ENCODE measurements at regions not wholly inside any gene's neighbourhood (a gene's known extent, or its start where the extent isn't known, plus 50 kb on each side); places are given as distances from the start of the nearest gene placed in this dataset.

DNA sequence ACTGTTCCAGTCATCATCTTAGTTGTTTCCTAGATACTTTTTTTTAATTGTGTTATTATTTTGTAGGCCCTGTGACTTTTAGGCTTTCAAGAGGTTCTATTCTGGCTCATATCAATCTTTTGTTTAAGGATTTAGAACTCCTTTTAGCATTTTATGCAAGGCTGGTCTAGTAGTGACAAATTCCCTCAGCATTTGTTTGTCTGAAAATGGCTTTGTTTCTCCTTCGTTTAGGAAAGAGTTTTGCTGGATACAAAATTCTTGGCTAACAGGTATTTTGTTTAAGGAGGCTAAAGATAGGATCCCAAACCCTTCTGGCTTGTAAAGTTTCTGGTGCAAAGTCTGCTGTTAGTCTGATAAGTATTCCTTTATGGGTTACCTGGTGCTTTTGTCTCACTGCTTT is 116.6 kb upstream of the SLC66A3 start:
- CTCF ChIA-PET, result no interaction called here
- DNase-seq (no peak), ATAC-seq (no peak)
- Mint-ChIP-seq H3K27ac (no peak overlapping the region), H3K9me3 (ENCODE audit: insufficient read depth) (no peaks in the 10 kb centered on the region), H3K36me3 (ENCODE audit: low read depth) (no peaks in the 10 kb centered on the region), H3K4me1 (ENCODE audit: low read depth) (no peaks in the 10 kb centered on the region), H3K4me3 (no peak overlapping the region), H3K27me3 (ENCODE audit: low read depth) (peaks cover 31% of the 10 kb centered on the region)
- POLR2A ChIA-PET, result no interaction called here

DNA sequence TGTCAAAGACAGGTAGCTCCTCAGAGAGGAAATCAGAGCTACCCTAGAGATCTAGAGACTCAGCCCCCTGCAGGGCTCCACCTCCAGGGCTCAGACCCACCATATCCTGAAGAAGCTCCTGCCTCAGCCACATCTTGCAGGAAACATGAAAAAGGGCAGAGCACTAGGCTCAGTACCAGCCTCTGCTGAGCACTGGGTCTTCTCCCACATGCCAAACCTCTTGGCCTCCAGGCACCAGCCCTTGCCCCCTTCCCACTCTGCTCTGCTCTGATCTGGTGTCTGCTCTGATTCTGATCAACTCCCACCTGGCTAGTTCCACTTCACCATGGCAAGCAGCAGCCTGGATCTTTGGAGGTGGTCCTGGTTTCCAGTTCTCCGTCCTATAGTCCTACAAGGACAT is 114.3 kb upstream of the SLC66A3 start:
- POLR2A ChIA-PET, result no interaction called here
- peaks cover 31% of the 10 kb centered on the region for H3K27me3 Mint-ChIP-seq (ENCODE audit: low read depth)
- H3K4me1 Mint-ChIP-seq (ENCODE audit: low read depth), result no peaks in the 10 kb centered on the region
- no peaks in the 10 kb centered on the region for H3K36me3 Mint-ChIP-seq (ENCODE audit: low read depth)
- ATAC-seq (no peak), DNase-seq (no peak)
- CTCF ChIA-PET, result no interaction called here
- H3K9me3 Mint-ChIP-seq (ENCODE audit: insufficient read depth), result no peaks in the 10 kb centered on the region
- no peak overlapping the region for H3K27ac Mint-ChIP-seq
- H3K4me3 Mint-ChIP-seq, result no peak overlapping the region

DNA sequence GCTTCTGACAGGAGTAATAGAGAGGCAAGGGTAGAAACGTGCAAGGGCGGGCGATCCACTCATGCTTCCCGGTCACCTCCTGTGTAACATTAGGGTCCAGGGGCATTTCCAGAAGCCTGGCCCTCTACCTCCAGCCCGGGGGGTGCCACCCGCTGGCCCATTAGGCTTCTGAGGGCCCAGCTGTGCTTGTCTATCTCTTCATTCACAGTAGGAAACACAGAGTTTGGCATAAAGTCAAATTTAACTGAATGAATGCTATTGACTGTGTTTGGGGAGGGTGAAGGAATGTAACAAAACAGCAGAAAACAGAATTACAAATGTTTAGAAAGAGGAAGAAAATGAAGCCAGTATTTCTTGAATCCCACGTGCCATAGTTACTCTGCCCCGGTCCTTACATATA is 112.4 kb upstream of the SLC66A3 start:
- Mint-ChIP-seq H3K27ac (no peak overlapping the region), H3K9me3 (ENCODE audit: insufficient read depth) (no peaks in the 10 kb centered on the region), H3K27me3 (ENCODE audit: low read depth) (peaks cover 21% of the 10 kb centered on the region), H3K4me1 (ENCODE audit: low read depth) (no peaks in the 10 kb centered on the region), H3K36me3 (ENCODE audit: low read depth) (no peaks in the 10 kb centered on the region), H3K4me3 (no peak overlapping the region)
- CTCF ChIA-PET, result no interaction called here
- DNase-seq (no peak), ATAC-seq (no peak)
- POLR2A ChIA-PET, result no interaction called here

DNA sequence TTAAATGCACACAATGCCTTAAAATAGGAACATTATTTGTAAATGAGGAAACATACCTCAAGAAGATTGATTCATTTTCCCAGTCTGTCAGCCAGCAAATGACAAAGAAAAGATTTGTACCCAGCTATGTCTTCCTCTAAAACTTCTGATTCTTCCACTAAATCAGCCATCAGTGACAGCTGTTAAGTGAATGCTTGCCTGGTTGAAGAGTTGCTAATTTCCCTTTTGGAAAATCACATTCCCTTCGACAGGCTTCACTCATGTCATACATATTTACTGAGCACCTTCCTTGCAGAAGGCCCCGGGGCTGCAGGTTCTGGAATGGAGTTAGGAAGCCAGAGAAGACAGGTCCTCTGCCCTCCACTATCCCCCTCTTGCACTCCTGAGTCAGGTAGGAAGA is 112.0 kb upstream of the SLC66A3 start:
- H3K27me3 Mint-ChIP-seq (ENCODE audit: low read depth), result peaks cover 21% of the 10 kb centered on the region
- ATAC-seq (no peak), DNase-seq (no peak)
- H3K4me3 Mint-ChIP-seq, result no peak overlapping the region
- CTCF ChIA-PET, result no interaction called here
- POLR2A ChIA-PET, result no interaction called here
- H3K9me3 Mint-ChIP-seq (ENCODE audit: insufficient read depth), result no peaks in the 10 kb centered on the region
- H3K27ac Mint-ChIP-seq, result no peak overlapping the region
- H3K4me1 Mint-ChIP-seq (ENCODE audit: low read depth), result no peaks in the 10 kb centered on the region
- no peaks in the 10 kb centered on the region for H3K36me3 Mint-ChIP-seq (ENCODE audit: low read depth)

DNA sequence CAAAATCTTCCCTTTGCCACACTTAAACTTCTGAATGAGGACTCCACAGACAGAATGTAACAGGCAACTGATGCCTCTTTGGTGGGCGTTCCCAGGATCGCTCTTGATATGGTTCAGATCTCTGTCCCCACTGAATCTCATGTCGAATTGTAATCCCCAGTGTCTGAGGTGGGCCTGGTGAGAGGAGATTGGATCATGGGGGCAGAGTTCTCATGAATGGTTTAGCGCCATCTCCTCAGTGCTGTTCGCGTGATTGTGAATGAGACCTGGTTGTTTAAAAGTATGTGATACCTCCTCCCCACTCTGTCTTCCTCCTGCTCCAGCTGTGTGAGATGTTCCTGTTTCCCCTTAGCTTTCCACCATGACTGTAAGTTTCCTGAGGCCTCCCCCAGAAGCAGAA is 111.1 kb upstream of the SLC66A3 start:
- no peaks in the 10 kb centered on the region for H3K36me3 Mint-ChIP-seq (ENCODE audit: low read depth)
- no peaks in the 10 kb centered on the region for H3K9me3 Mint-ChIP-seq (ENCODE audit: insufficient read depth)
- no peak for DNase-seq
- no peaks in the 10 kb centered on the region for H3K4me1 Mint-ChIP-seq (ENCODE audit: low read depth)
- ChIA-PET POLR2A (no interaction called here), CTCF (no interaction called here)
- peaks cover 23% of the 10 kb centered on the region for H3K27me3 Mint-ChIP-seq (ENCODE audit: low read depth)
- H3K27ac Mint-ChIP-seq, result no peak overlapping the region
- no peak for ATAC-seq
- H3K4me3 Mint-ChIP-seq, result no peak overlapping the region

DNA sequence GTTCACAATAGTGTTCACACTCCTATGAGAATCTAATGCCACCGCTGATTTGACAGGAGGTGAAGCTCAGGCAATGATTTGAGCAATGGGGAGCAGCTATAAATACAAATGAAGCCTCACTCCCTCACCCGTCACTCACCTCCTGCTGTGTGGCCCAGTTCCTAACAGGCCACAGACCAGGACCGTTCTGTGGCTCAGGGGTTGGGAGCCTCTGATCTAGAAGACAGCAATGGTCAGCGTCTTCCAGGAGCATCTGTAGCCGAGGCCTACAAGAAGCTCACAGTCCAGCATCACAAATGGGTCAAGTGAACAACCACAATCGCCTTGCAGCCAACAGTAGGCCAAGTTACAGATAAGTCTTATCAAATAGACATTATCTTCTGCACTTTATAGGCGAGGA is 110.0 kb upstream of the SLC66A3 start:
- no peak for ATAC-seq
- no peak for DNase-seq
- Mint-ChIP-seq H3K4me3 (no peak overlapping the region), H3K36me3 (ENCODE audit: low read depth) (no peaks in the 10 kb centered on the region), H3K27ac (no peak overlapping the region), H3K4me1 (ENCODE audit: low read depth) (no peaks in the 10 kb centered on the region), H3K9me3 (ENCODE audit: insufficient read depth) (no peaks in the 10 kb centered on the region), H3K27me3 (ENCODE audit: low read depth) (peaks cover 16% of the 10 kb centered on the region)
- ChIA-PET POLR2A (no interaction called here), CTCF (no interaction called here)

DNA sequence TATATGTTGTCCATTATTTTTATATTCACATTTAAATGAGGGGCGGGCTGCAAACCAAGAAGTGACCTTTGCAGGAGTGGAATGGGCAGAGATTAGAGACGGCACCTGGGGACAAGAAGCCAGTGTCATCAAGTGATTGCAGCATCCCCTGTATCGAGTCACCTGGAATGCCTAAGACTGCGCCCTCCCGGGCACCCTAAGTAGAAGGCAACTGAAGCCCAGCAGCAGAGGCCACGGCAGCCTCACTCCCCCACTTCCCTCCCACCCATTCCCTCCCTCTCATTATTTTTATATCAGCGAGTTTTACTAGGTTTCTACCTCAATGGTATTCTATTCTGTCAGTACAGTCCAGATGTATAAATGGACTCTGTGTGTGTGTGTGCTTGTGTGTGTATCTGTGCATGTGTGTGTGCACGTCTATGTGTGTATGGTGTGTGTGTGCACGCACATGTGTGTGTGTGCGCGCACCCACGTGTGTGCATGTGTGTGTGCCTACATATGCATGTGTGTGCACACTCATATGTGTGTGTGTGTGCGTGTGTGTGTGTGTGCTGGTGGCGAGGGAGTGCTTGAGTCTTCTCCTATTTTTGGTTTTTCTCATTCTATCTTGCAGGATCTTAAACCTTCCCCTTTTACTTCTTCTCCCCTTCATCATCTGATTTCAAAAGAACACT is 106.8 kb upstream of the SLC66A3 start:
- ChIA-PET CTCF (no interaction called here), POLR2A (no interaction called here)
- no peak for DNase-seq
- H3K36me3 Mint-ChIP-seq (ENCODE audit: low read depth), result no peaks in the 10 kb centered on the region
- no peak overlapping the region for H3K27ac Mint-ChIP-seq
- peaks cover 8% of the 10 kb centered on the region for H3K27me3 Mint-ChIP-seq (ENCODE audit: low read depth)
- H3K4me1 Mint-ChIP-seq (ENCODE audit: low read depth), result no peaks in the 10 kb centered on the region
- no peak overlapping the region for H3K4me3 Mint-ChIP-seq
- ATAC-seq, result no peak
- no peaks in the 10 kb centered on the region for H3K9me3 Mint-ChIP-seq (ENCODE audit: insufficient read depth)

DNA sequence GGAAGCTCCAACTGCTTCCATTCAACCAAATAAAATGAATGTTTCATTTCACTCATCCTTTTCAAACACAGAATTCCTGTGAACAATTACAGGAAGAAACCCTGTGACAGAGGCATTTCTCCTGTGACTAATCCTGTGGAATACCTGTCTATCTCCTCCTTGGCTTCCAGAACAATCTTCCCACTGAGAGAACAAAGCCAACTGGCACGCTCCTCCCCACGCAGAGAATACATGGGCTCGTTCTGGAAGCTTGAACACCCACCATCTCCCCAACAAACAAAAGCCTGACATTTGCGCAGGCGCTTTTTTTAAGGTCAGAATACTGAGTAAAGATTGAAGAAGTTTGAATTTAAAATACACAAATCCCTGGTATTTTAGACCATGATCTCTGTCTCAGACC is 104.7 kb upstream of the SLC66A3 start:
- ATAC-seq (no peak), DNase-seq (no peak)
- Mint-ChIP-seq H3K4me3 (no peak overlapping the region), H3K4me1 (ENCODE audit: low read depth) (no peaks in the 10 kb centered on the region), H3K27ac (no peak overlapping the region), H3K36me3 (ENCODE audit: low read depth) (no peaks in the 10 kb centered on the region), H3K27me3 (ENCODE audit: low read depth) (peaks cover 4% of the 10 kb centered on the region), H3K9me3 (ENCODE audit: insufficient read depth) (no peaks in the 10 kb centered on the region)
- ChIA-PET CTCF (no interaction called here), POLR2A (no interaction called here)

DNA sequence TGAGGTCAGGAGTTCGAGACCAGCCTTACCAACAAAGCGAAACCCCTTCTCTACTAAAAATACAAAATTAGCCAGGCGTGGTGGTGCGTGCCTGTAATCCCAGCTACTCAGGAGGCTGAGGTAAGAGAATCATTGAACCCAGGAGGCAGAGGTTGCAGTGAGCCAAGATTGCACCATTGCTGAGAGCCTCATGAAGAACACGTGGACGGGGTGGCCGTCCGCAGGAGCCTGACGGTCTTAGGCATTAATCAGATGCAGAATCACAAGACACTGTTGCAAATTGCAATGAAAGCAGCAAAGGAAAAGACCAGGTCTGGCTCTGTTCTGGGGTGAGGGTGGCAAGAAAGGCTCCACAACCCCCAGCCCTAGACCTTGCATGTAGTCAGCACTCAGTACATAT is 104.0 kb upstream of the SLC66A3 start:
- CTCF ChIA-PET, result no interaction called here
- POLR2A ChIA-PET, result no interaction called here
- H3K36me3 Mint-ChIP-seq (ENCODE audit: low read depth), result no peaks in the 10 kb centered on the region
- no peak overlapping the region for H3K27ac Mint-ChIP-seq
- ATAC-seq (no peak), DNase-seq (no peak)
- no peaks in the 10 kb centered on the region for H3K4me1 Mint-ChIP-seq (ENCODE audit: low read depth)
- no peak overlapping the region for H3K4me3 Mint-ChIP-seq
- H3K27me3 Mint-ChIP-seq (ENCODE audit: low read depth), result peaks cover 4% of the 10 kb centered on the region
- no peaks in the 10 kb centered on the region for H3K9me3 Mint-ChIP-seq (ENCODE audit: insufficient read depth)

DNA sequence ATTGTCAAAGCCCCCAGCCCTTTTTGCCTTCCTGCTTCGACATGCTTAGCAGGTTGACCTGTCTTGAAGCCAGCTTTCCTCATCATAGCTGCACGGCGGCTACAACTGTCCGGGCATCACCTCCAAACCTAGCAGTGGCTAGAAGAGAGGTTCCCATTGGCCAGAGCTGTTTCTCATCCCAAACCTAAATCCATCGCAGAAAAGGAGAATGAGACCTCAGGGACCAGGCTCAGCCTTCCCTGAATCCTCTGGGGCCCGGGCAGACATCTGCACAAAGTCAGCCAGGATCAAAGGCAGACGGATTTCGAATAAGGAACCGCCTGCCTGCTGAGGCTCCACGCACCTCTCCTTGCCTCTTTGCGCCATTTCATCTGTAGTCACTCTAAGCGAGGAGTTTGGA is 101.7 kb upstream of the SLC66A3 start:
- ChIA-PET CTCF (no interaction called here), POLR2A (no interaction called here)
- Mint-ChIP-seq H3K36me3 (ENCODE audit: low read depth) (no peaks in the 10 kb centered on the region), H3K4me3 (no peak overlapping the region), H3K4me1 (ENCODE audit: low read depth) (no peaks in the 10 kb centered on the region), H3K27me3 (ENCODE audit: low read depth) (peaks cover 11% of the 10 kb centered on the region), H3K9me3 (ENCODE audit: insufficient read depth) (no peaks in the 10 kb centered on the region), H3K27ac (no peak overlapping the region)
- DNase-seq, result no peak
- ATAC-seq, result no peak

DNA sequence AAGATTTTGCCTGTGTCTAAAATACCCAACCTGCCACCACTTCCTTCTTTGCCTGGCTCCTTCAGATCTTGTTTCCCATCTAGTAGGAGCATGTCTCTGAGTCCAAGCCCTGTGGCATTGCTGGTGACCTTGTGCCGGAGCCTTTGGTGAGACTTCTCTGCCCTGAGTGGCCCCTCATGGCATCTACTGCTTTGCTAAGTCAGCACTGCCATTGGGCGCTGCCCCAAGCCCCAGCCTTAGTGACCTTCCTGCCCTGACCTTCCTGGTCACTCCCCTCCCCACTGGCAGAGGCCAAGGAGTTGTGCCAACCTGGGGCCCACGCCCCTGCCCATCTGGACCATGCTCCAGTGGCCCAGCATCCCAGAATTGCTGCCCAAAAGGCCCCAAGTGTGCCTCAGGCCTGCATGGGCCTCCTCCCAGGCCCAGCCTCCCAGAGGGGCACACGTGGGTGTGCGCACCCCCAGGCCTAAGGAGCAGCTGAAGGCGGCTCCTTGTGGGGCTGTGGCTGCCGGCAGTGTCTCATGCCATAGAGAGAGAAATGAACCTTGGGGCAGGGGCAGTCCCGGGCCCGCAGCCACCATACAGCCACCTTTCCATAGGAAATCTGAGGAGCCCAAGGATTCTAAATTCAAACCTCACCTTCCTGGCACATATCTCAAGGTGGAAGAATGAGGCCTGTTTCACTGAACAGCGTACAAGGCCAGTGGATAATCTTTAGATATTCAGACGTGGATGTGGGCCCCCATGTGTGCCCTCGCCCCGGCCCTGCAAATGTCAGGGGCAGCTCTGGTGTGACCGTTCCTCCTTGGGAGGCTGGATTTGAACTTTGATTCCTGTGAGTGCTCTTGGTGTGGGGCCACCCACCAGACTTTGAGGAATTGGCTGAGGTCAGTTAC is 100.2 kb upstream of the SLC66A3 start:
- ChIA-PET CTCF (no interaction called here), POLR2A (no interaction called here)
- no peaks in the 10 kb centered on the region for H3K9me3 Mint-ChIP-seq (ENCODE audit: insufficient read depth)
- H3K4me3 Mint-ChIP-seq, result no peak overlapping the region
- peaks cover 9% of the 10 kb centered on the region for H3K27me3 Mint-ChIP-seq (ENCODE audit: low read depth)
- no peak overlapping the region for H3K27ac Mint-ChIP-seq
- H3K4me1 Mint-ChIP-seq (ENCODE audit: low read depth), result no peaks in the 10 kb centered on the region
- ATAC-seq (no peak), DNase-seq (no peak)
- no peaks in the 10 kb centered on the region for H3K36me3 Mint-ChIP-seq (ENCODE audit: low read depth)

DNA sequence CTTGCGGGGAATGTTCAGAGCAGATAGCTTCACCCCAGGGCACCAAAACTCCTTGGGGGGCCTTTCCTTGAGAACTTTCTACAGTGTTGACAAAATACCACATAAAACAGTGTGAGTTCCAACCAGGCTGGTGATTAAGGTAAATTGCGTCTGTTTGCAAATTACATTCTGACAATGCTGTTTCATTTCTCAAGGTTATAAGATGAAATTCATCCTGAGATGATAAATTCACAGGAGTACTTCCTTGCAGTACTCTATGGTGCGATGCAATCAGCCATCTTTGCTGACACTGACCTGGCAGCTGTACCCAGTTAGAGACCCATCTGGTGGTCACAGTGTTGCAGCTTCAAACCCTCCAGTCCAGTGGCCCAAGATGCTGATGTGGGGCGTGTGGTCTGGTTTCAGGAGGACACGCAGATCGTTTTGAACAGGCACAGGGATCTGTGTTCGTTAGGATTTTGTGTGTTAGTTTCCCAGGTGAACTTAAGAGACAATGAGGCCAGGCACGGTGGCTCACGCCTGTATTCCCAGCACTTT is 99.5 kb upstream of the SLC66A3 start:
- Mint-ChIP-seq H3K27ac (no peak overlapping the region), H3K4me1 (ENCODE audit: low read depth) (no peaks in the 10 kb centered on the region), H3K27me3 (ENCODE audit: low read depth) (peaks cover 12% of the 10 kb centered on the region), H3K4me3 (no peak overlapping the region), H3K36me3 (ENCODE audit: low read depth) (peaks cover 2% of the 10 kb centered on the region), H3K9me3 (ENCODE audit: insufficient read depth) (peaks cover 6% of the 10 kb centered on the region)
- CTCF ChIA-PET, result no interaction called here
- DNase-seq, result no peak
- ATAC-seq, result no peak
- POLR2A ChIA-PET, result interaction anchor here (0.6 kb wide), 1 partner anchor 237 kb away, joined by 3 read pairs; no protein-coding TSS in a partner anchor
